GM13976 (cell line): ENCODE measurements at regions not wholly inside any gene's neighbourhood (a gene's known extent, or its start where the extent isn't known, plus 50 kb on each side); places are given as distances from the start of the nearest gene placed in this dataset.

Experiments
- DNase-seq: peaks from one replicate; pipeline ENCODE4 v3.0.0; 2012; ENCODE audit warnings: low spot score
- CTCF ChIP-seq: IDR thresholded peaks from 2 replicates; pipeline ENCODE4 v1.5.1; 2012; ENCODE audit warnings: borderline replicate concordance, mild to moderate bottlenecking; ENCODE audit not compliant: insufficient read depth; ENCODE audit errors: extremely low read depth, missing control alignments, control extremely low read depth
- in situ Hi-C: fragments of 300-500 bp; cut with MboI; formaldehyde crosslinking; loops from one replicate; pipeline ENCODE4 v1.12.0; 2022; ENCODE audit warnings: low sequenced_read_pairs, mixed read lengths, inconsistent platforms; ENCODE audit not compliant: unreplicated experiment

- no peak for TF ChIP-seq CTCF
- in situ Hi-C loops, result no loop called here
- DNase-seq, result no peak
These were observed 72.3 kb upstream of the NTPCR start for GRCh38 chr1:232878086-232878485.

GRCh38 chr1:232880354-232880753, 70.1 kb upstream of the NTPCR start:
- DNase-seq, result peak; percentile 28
- TF ChIP-seq CTCF, result peak; percentile 9
- in situ Hi-C loops, result no loop called here

- no peak for TF ChIP-seq CTCF
- in situ Hi-C loops, result no loop called here
- DNase-seq, result no peak
These were observed 66.3 kb upstream of the NTPCR start for GRCh38 chr1:232883992-232884661.

DNA sequence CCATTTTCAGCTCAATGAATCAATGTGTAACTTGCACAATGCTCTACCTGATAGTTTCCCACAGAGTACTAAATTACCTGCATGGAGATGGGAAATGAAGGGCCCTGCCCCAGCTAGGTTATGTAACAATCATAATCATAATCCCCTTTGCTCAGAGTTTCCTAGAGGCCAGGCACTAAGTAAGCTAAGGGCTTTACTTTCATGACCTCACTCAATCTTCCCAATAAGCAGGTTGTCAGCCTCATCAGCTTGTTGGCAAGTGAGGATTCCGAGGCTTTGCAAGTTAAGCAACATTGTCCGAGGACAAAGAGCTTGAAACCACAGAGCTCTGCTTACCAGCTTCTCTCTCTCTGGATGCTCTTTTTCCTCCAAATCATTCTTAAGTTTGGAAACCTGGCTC, 64.1 kb upstream of the NTPCR start:
- DNase-seq, result no peak
- in situ Hi-C loops, result no loop called here
- TF ChIP-seq CTCF, result no peak

DNA sequence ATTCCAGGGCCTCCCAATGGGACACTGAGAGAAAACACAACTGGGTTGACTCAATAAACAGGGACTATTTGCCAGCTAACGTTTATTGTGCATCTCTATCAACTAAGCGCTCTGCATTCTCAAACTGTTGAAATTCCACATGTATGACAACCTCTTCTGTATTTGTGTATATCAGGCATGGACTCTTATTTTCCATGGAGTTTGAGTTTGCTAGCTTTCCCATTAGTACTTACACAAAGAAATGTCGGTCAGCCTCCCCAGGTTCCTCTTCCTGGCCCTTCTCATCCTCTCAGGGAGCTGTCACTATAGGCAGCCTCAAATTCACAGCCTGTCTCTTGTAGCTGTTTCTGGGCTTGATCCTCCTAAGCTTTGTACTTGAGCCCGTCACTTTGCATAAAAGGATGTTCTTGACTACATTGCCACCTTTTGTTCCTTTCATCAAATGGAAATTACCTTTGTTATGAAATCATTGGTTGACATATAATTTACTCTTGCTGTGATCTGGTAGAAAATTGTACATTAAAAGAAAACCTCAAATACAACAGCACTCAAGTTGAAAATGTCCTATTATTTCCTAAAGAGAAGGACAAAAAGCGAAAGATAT, 60.0 kb upstream of the NTPCR start:
- in situ Hi-C loops, result no loop called here
- no peak for TF ChIP-seq CTCF
- DNase-seq, result no peak

- TF ChIP-seq CTCF, result no peak
- in situ Hi-C loops, result no loop called here
- no peak for DNase-seq
These were observed 59.3 kb upstream of the NTPCR start for GRCh38 chr1:232891071-232891470.
